HepG2 (cell line): ENCODE measurements at regions not wholly inside any gene's neighbourhood (a gene's known extent, or its start where the extent isn't known, plus 50 kb on each side); places are given as distances from the start of the nearest gene placed in this dataset.

Source experiments
- ATAC-seq: fragments of 200-7000 bp; cut with Tn5 transposase; 3 replicates; pipeline ENCODE4 v1.9.1; 2020; ENCODE audit warnings: mild to moderate bottlenecking, moderate library complexity
- BruUV-seq: library from RNA; stranded (reverse); fragments of 400-500 nt; replicated peaks from 2 replicates; lab custom pipeline; 2021; lab: Mats Ljungman, UMichigan
- CTCF ChIA-PET: fragments of 300-600 bp; formaldehyde crosslinking; extraction: SDS; loops from one replicate; lab custom pipeline; 2021; ENCODE audit warnings: low total read pairs, inconsistent platforms, low intra/inter-chr PET ratio; lab: Yijun Ruan, JAX
- POLR2A ChIA-PET: fragments of 350-600 bp; sonication (Branson Sonifier 250); formaldehyde crosslinking; loops from one replicate; lab custom pipeline; 2020; ENCODE audit warnings: antibody characterized with exemption, inconsistent platforms; lab: Yijun Ruan, JAX
- DNase-seq: peaks from one replicate; pipeline ENCODE4 v3.0.0-alpha.2; 2015; ENCODE audit warnings: low spot score
- FAIRE-seq: peaks from 3 replicates; lab custom pipeline; 2011; peaks lifted over from hg19 to GRCh38; lab: Jason Lieb, UNC
- H2AFZ ChIP-seq: one replicate; pipeline ENCODE4 v1.6.1; 2011; ENCODE audit warnings: low read length, inconsistent platforms
- H3K27ac ChIP-seq: fragments of 300-600 bp; 3 replicates; pipeline ENCODE4 v1.8.0; 2011; ENCODE audit warnings: mixed run types, mild to moderate bottlenecking, mixed read lengths, low read length, inconsistent platforms; ENCODE audit not compliant: insufficient read depth; ENCODE audit errors: extremely low read length
- H3K27me3 ChIP-seq, 2 experiments: fragments of 200-600 bp in 1 of 2; 2 replicates in 1 of 2; 3 replicates in 1 of 2; pipeline versions ENCODE4 v1.6.0 to v1.8.0; 2011; ENCODE audit warnings: low read length in 2 of 2, mild to moderate bottlenecking in 2 of 2, moderate library complexity in 2 of 2, inconsistent platforms in 1 of 2; ENCODE audit not compliant: insufficient read depth in 2 of 2, control insufficient read depth in 1 of 2
- H3K36me3 ChIP-seq, 2 experiments: fragments of 200-600 bp in 1 of 2; replicated peaks in 1 of 2; 2 replicates in 1 of 2; 3 replicates in 1 of 2; pipeline versions ENCODE4 v1.5.1 to v1.8.0; 2011; ENCODE audit warnings: low read length in 2 of 2, inconsistent platforms in 1 of 2; ENCODE audit not compliant: insufficient read depth in 2 of 2, control insufficient read depth in 1 of 2
- H3K4me1 ChIP-seq: 2 replicates; pipeline ENCODE4 v1.5.1; 2012; ENCODE audit warnings: low read length, inconsistent platforms; ENCODE audit not compliant: insufficient read depth
- H3K4me2 ChIP-seq: 2 replicates; pipeline ENCODE4 v1.6.0; 2011; ENCODE audit warnings: low read depth, low read length, inconsistent platforms
- H3K4me3 ChIP-seq, 3 experiments: fragments of 200-600 bp in 1 of 3; sonication (generic), shearing (Covaris generic) in 1 of 3; replicated peaks in 1 of 3; 2 replicates each; pipeline ENCODE4 v1.5.1; 2011 to 2016; ENCODE audit warnings: low read length in 3 of 3, inconsistent platforms in 2 of 3, low read depth in 2 of 3, mild to moderate bottlenecking in 2 of 3, control low read depth in 1 of 3, mixed read lengths in 1 of 3; ENCODE audit not compliant: insufficient read depth in 1 of 3
- H3K79me2 ChIP-seq: one replicate; pipeline ENCODE4 v1.6.1; 2011; ENCODE audit warnings: low read length, inconsistent platforms; ENCODE audit not compliant: insufficient read depth
- H3K9ac ChIP-seq: 2 replicates; pipeline ENCODE4 v1.6.0; 2011; ENCODE audit warnings: mild to moderate bottlenecking, low read depth, low read length, inconsistent platforms; ENCODE audit not compliant: insufficient read depth
- H3K9me3 ChIP-seq: 2 replicates; pipeline ENCODE4 v1.5.1; 2012; ENCODE audit warnings: mild to moderate bottlenecking, low read length
- H4K20me1 ChIP-seq: 2 replicates; pipeline ENCODE4 v1.6.0; 2011; ENCODE audit warnings: inconsistent platforms, mild to moderate bottlenecking, low read length, moderate library complexity; ENCODE audit not compliant: insufficient read depth
- MTF2 ChIP-seq: sonication (generic); formaldehyde crosslinking; IDR thresholded peaks from 2 replicates; pipeline ENCODE4 v1.5.0; 2020; ENCODE audit warnings: missing genetic modification reagents, borderline replicate concordance
- NFIC ChIP-seq: IDR thresholded peaks from 2 replicates; pipeline ENCODE4 v1.6.1; 2012; ENCODE audit warnings: mild to moderate bottlenecking, low read length, inconsistent platforms
- PHF21A ChIP-seq: sonication (generic); formaldehyde crosslinking; IDR thresholded peaks from 2 replicates; pipeline ENCODE4 v1.5.0; 2020; ENCODE audit warnings: mild to moderate bottlenecking, missing genetic modification reagents
- POLR2AphosphoS2 ChIP-seq: IDR thresholded peaks from 2 replicates; pipeline ENCODE4 v1.6.1; 2011; ENCODE audit warnings: low read depth, low read length, improper control_type of control experiment
- SNAPC2 ChIP-seq: sonication (generic); formaldehyde crosslinking; IDR thresholded peaks from 2 replicates; pipeline ENCODE4 v1.8.1; 2022; ENCODE audit warnings: mild to moderate bottlenecking, missing genetic modification reagents
- ZMYM2 ChIP-seq: sonication (generic); formaldehyde crosslinking; IDR thresholded peaks from 2 replicates; pipeline ENCODE4 v1.8.0; 2022; ENCODE audit warnings: mild to moderate bottlenecking, missing genetic modification reagents
- ZNF24 ChIP-seq: fragments of 450-650 bp; IDR thresholded peaks from 2 replicates; pipeline ENCODE4 v1.6.1; 2017; ENCODE audit warnings: antibody characterized with exemption, mild to moderate bottlenecking
- ZNF644 ChIP-seq: IDR thresholded peaks from 2 replicates; pipeline ENCODE4 v1.6.1; 2016; ENCODE audit warnings: low read depth
- ZNF768 ChIP-seq: sonication (generic); formaldehyde crosslinking; IDR thresholded peaks from 2 replicates; pipeline ENCODE4 v1.4.0; 2020; ENCODE audit warnings: missing genetic modification reagents
- WGBS: methylation state at CpG from one replicate; pipeline ENCODE4 v1.1.6; 2017; ENCODE audit warnings: low lambda C conversion rate; 5-methylcytosine and 5-hydroxymethylcytosine counted together
- in situ Hi-C: cut with HindIII; loops from 2 replicates; pipeline ENCODE4 v1.10.0; 2017; ENCODE audit warnings: low pct_unique_long_range_greater_than_20kb; ENCODE audit not compliant: extremely low pct_ligation_motif_present
- intact Hi-C: fragments of 100-400 bp; cut with micrococcal nuclease; formaldehyde crosslinking; loops from one replicate; pipeline ENCODE4 v1.10.0; 2022; ENCODE audit not compliant: unreplicated experiment
- TF ChIP-seq, protein P1 (sequence below), 2 experiments: fragments of 450-650 bp in 1 of 2; sonication (generic) in 1 of 2; formaldehyde crosslinking; IDR thresholded peaks; 2 replicates each; pipeline versions ENCODE4 v1.5.0 to v1.8.0; 2020 to 2022; ENCODE audit warnings: mild to moderate bottlenecking in 1 of 2, missing genetic modification reagents in 1 of 2
- TF ChIP-seq, protein P2 (sequence below): sonication (generic); formaldehyde crosslinking; IDR thresholded peaks from 2 replicates; pipeline ENCODE4 v1.4.0; 2020; ENCODE audit warnings: missing genetic modification reagents
- TF ChIP-seq, protein P3 (sequence below): IDR thresholded peaks from 2 replicates; pipeline ENCODE4 v1.6.1; 2016; ENCODE audit warnings: mild to moderate bottlenecking
- TF ChIP-seq, protein P4 (sequence below): IDR thresholded peaks from 2 replicates; pipeline ENCODE4 v1.6.1; 2012; ENCODE audit warnings: low read depth, low read length, improper control_type of control experiment
- TF ChIP-seq, protein P5 (sequence below): sonication (generic); formaldehyde crosslinking; IDR thresholded peaks from 2 replicates; pipeline ENCODE4 v1.5.0; 2020; ENCODE audit warnings: missing genetic modification reagents
- TF ChIP-seq, protein P6 (sequence below): sonication (generic); formaldehyde crosslinking; IDR thresholded peaks from 2 replicates; pipeline ENCODE4 v1.5.1; 2020; ENCODE audit warnings: missing genetic modification reagents, mild to moderate bottlenecking, borderline replicate concordance

DNA sequence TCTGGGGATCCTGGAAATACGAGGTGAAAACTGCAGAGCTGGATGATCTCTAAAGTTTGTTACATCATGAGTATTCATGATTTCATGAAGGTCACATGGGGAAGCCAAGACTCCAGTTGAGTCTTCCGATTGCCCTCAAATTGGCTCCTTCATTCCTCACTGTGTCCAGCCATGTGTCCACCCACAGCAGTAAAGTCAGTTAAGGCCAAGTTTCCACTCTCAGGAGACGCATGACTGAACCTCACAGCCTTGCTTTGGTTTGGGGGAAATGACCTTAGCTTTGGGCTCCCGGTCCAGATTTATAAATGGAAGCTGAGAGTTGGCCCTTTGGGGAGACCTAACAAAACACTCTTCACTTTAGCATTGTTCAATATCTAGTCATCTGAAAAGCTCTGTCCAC lies 289.7 kb upstream of the MCTP2 start (continued):
- TF ChIP-seq MTF2 (CRISPR knock-in tag) = no peak
- TF ChIP-seq, protein P1, sequence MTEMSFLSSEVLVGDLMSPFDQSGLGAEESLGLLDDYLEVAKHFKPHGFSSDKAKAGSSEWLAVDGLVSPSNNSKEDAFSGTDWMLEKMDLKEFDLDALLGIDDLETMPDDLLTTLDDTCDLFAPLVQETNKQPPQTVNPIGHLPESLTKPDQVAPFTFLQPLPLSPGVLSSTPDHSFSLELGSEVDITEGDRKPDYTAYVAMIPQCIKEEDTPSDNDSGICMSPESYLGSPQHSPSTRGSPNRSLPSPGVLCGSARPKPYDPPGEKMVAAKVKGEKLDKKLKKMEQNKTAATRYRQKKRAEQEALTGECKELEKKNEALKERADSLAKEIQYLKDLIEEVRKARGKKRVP (CRISPR knock-in tag; IDR thresholded peaks at IDR 0.05) = no peak
- TF ChIP-seq ZNF768 (CRISPR knock-in tag) = no peak
- TF ChIP-seq ZMYM2 (CRISPR knock-in tag) = no peak
- no peak for TF ChIP-seq NFIC

DNA sequence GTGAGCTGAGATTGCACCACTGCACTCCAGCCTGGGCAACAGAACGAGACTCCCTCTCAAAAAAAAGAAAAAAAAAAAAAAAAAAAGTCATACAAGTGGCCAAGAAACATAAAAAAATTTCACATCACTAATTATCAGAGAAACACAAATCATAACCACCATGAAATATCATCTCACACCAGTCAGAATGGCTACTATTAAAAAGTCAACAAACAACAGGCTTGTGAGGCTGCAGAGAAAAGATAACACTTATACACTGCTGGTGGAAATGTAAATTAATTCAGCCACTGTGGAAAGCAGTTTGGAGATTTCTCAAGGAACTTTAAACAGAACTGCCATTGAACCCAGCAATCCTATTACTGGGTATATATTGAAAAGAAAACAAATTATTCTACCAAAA lies 291.1 kb upstream of the MCTP2 start:
- no peaks in the 10 kb centered on the region for H3K36me3 ChIP-seq
- H2AFZ ChIP-seq = no peak overlapping the region
- no peaks in the 10 kb centered on the region for H3K4me1 ChIP-seq
- no TSS peak for BruUV-seq
- in situ Hi-C loops = no loop called here
- ChIA-PET POLR2A (no interaction called here), CTCF (no interaction called here)
- FAIRE-seq (no peak), ATAC-seq (no peak), DNase-seq (no peak)
- no peak overlapping the region for H3K4me2 ChIP-seq
- H3K4me3 ChIP-seq = no peak overlapping the region
- H3K9ac ChIP-seq = no peak overlapping the region
- no peaks in the 10 kb centered on the region for H3K27me3 ChIP-seq
- no peaks in the 10 kb centered on the region for H3K9me3 ChIP-seq
- H3K79me2 ChIP-seq = no peaks in the 10 kb centered on the region
- H3K27ac ChIP-seq = no peak overlapping the region
- 0% methylated on average over 1 of the region's 1 CpG for whole genome bisulfite sequencing
- H4K20me1 ChIP-seq = no peaks in the 10 kb centered on the region
- intact Hi-C loops = no loop called here
- TF ChIP-seq, protein P2, sequence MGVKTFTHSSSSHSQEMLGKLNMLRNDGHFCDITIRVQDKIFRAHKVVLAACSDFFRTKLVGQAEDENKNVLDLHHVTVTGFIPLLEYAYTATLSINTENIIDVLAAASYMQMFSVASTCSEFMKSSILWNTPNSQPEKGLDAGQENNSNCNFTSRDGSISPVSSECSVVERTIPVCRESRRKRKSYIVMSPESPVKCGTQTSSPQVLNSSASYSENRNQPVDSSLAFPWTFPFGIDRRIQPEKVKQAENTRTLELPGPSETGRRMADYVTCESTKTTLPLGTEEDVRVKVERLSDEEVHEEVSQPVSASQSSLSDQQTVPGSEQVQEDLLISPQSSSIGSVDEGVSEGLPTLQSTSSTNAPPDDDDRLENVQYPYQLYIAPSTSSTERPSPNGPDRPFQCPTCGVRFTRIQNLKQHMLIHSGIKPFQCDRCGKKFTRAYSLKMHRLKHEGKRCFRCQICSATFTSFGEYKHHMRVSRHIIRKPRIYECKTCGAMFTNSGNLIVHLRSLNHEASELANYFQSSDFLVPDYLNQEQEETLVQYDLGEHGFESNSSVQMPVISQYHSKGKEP (CRISPR knock-in tag) = no peak
- no peak for TF ChIP-seq PHF21A (CRISPR knock-in tag)
- TF ChIP-seq POLR2AphosphoS2 = no peak
- TF ChIP-seq, protein P3, sequence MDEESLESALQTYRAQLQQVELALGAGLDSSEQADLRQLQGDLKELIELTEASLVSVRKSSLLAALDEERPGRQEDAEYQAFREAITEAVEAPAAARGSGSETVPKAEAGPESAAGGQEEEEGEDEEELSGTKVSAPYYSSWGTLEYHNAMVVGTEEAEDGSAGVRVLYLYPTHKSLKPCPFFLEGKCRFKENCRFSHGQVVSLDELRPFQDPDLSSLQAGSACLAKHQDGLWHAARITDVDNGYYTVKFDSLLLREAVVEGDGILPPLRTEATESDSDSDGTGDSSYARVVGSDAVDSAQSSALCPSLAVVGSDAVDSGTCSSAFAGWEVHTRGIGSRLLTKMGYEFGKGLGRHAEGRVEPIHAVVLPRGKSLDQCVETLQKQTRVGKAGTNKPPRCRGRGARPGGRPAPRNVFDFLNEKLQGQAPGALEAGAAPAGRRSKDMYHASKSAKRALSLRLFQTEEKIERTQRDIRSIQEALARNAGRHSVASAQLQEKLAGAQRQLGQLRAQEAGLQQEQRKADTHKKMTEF (CRISPR knock-in tag) = no peak
- TF ChIP-seq, protein P4, sequence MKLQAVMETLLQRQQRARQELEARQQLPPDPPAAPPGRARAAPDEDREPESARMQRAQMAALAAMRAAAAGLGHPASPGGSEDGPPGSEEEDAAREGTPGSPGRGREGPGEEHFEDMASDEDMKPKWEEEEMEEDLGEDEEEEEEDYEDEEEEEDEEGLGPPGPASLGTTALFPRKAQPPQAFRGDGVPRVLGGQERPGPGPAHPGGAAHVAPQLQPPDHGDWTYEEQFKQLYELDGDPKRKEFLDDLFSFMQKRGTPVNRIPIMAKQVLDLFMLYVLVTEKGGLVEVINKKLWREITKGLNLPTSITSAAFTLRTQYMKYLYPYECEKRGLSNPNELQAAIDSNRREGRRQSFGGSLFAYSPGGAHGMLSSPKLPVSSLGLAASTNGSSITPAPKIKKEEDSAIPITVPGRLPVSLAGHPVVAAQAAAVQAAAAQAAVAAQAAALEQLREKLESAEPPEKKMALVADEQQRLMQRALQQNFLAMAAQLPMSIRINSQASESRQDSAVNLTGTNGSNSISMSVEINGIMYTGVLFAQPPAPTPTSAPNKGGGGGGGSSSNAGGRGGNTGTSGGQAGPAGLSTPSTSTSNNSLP = no peak
- TF ChIP-seq ZNF24 = no peak
- TF ChIP-seq ZNF644 = no peak
- TF ChIP-seq, protein P5, sequence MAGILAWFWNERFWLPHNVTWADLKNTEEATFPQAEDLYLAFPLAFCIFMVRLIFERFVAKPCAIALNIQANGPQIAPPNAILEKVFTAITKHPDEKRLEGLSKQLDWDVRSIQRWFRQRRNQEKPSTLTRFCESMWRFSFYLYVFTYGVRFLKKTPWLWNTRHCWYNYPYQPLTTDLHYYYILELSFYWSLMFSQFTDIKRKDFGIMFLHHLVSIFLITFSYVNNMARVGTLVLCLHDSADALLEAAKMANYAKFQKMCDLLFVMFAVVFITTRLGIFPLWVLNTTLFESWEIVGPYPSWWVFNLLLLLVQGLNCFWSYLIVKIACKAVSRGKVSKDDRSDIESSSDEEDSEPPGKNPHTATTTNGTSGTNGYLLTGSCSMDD (CRISPR knock-in tag) = no peak
- TF ChIP-seq SNAPC2 (CRISPR knock-in tag) = no peak
- TF ChIP-seq, protein P6, sequence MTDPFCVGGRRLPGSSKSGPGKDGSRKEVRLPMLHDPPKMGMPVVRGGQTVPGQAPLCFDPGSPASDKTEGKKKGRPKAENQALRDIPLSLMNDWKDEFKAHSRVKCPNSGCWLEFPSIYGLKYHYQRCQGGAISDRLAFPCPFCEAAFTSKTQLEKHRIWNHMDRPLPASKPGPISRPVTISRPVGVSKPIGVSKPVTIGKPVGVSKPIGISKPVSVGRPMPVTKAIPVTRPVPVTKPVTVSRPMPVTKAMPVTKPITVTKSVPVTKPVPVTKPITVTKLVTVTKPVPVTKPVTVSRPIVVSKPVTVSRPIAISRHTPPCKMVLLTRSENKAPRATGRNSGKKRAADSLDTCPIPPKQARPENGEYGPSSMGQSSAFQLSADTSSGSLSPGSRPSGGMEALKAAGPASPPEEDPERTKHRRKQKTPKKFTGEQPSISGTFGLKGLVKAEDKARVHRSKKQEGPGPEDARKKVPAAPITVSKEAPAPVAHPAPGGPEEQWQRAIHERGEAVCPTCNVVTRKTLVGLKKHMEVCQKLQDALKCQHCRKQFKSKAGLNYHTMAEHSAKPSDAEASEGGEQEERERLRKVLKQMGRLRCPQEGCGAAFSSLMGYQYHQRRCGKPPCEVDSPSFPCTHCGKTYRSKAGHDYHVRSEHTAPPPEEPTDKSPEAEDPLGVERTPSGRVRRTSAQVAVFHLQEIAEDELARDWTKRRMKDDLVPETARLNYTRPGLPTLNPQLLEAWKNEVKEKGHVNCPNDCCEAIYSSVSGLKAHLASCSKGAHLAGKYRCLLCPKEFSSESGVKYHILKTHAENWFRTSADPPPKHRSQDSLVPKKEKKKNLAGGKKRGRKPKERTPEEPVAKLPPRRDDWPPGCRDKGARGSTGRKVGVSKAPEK (CRISPR knock-in tag) = no peak
